GM23338 (cell line): ENCODE measurements at regions not wholly inside any gene's neighbourhood (a gene's known extent, or its start where the extent isn't known, plus 50 kb on each side); places are given as distances from the start of the nearest gene placed in this dataset.

ENCODE experiments used
- ATAC-seq: fragments of 200-7000 bp; cut with Tn5 transposase; 3 replicates; pipeline ENCODE4 v1.9.1; 2020
- DNase-seq: peaks from one replicate; pipeline ENCODE4 v3.0.0-alpha.2; 2015; ENCODE audit warnings: low spot score
- H2AFZ ChIP-seq: fragments of 200-600 bp; sonication (generic); 2 replicates; pipeline ENCODE4 v1.8.0; 2016; ENCODE audit warnings: antibody characterized with exemption, mild to moderate bottlenecking, moderate library complexity
- H3F3A ChIP-seq: fragments of 200-600 bp; sonication (generic); replicated peaks from 2 replicates; pipeline ENCODE4 v1.8.0; 2017; ENCODE audit warnings: antibody characterized with exemption, mixed run types, low read depth
- H3K27ac ChIP-seq: fragments of 200-600 bp; sonication (generic); 2 replicates; pipeline ENCODE4 v1.6.1; 2016; ENCODE audit warnings: low read depth
- H3K27me3 ChIP-seq: fragments of 200-600 bp; sonication (generic); 2 replicates; pipeline ENCODE4 v1.8.0; 2016; ENCODE audit warnings: mild to moderate bottlenecking, mixed run types, moderate library complexity; ENCODE audit not compliant: insufficient read depth
- H3K36me3 ChIP-seq: fragments of 200-600 bp; sonication (generic); 2 replicates; pipeline ENCODE4 v1.8.0; 2016; ENCODE audit warnings: mild to moderate bottlenecking; ENCODE audit not compliant: insufficient read depth
- H3K4me1 ChIP-seq: fragments of 200-600 bp; sonication (generic); 2 replicates; pipeline ENCODE4 v1.8.0; 2016; ENCODE audit warnings: mild to moderate bottlenecking, moderate library complexity; ENCODE audit not compliant: insufficient read depth
- H3K4me2 ChIP-seq: fragments of 200-600 bp; sonication (generic); 2 replicates; pipeline ENCODE4 v1.7.1; 2017; ENCODE audit warnings: mixed run types
- H3K4me3 ChIP-seq: fragments of 200-600 bp; sonication (generic); 2 replicates; pipeline ENCODE4 v1.6.1; 2016; ENCODE audit warnings: mixed run types
- H3K79me2 ChIP-seq: fragments of 200-600 bp; sonication (generic); replicated peaks from 2 replicates; pipeline ENCODE4 v1.8.0; 2017; ENCODE audit warnings: mild to moderate bottlenecking; ENCODE audit not compliant: insufficient read depth
- H3K9me2 ChIP-seq: fragments of 200-600 bp; sonication (generic); 2 replicates; pipeline ENCODE4 v1.8.0; 2017; ENCODE audit not compliant: insufficient read depth
- H4K20me1 ChIP-seq: fragments of 200-600 bp; sonication (generic); replicated peaks from 2 replicates; pipeline ENCODE4 v1.8.0; 2017; ENCODE audit warnings: mild to moderate bottlenecking; ENCODE audit not compliant: insufficient read depth
- H3K27ac Mint-ChIP-seq: 2 replicates; pipeline ENCODE4 v1.8.0; 2020; ENCODE audit warnings: inconsistent platforms, mild to moderate bottlenecking, moderate library complexity, mixed read lengths
- H3K27me3 Mint-ChIP-seq: 3 replicates; pipeline ENCODE4 v1.8.0; 2022; ENCODE audit warnings: low read depth, mild to moderate bottlenecking, moderate library complexity, mixed read lengths, inconsistent platforms; ENCODE audit not compliant: insufficient read depth, poor library complexity
- H3K36me3 Mint-ChIP-seq: 3 replicates; pipeline ENCODE4 v1.8.0; 2021; ENCODE audit warnings: low read depth, mild to moderate bottlenecking, inconsistent platforms, moderate library complexity, mixed read lengths
- H3K4me1 Mint-ChIP-seq: 3 replicates; pipeline ENCODE4 v1.8.0; 2020; ENCODE audit warnings: mild to moderate bottlenecking, inconsistent platforms, mixed read lengths
- H3K4me3 Mint-ChIP-seq: 3 replicates; pipeline ENCODE4 v1.8.0; 2021; ENCODE audit warnings: moderate library complexity, mild to moderate bottlenecking, inconsistent platforms, mixed read lengths
- H3K9me3 Mint-ChIP-seq: 3 replicates; pipeline ENCODE4 v1.8.0; 2020; ENCODE audit warnings: moderate library complexity, mild to moderate bottlenecking, inconsistent platforms, mixed read lengths
- CREB1 ChIP-seq: fragments of 250-450 bp; sonication (Bioruptor Pico); IDR thresholded peaks from 2 replicates; pipeline ENCODE4 v1.5.0; 2020; ENCODE audit warnings: low read depth, mild to moderate bottlenecking, moderate library complexity
- EZH2 ChIP-seq: fragments of 200-600 bp; sonication (generic); IDR thresholded peaks from one replicate; pipeline ENCODE4 v1.8.0; 2017; ENCODE audit warnings: antibody characterized with exemption, mild to moderate bottlenecking, low read depth; ENCODE audit not compliant: unreplicated experiment
- EZH2phosphoT487 ChIP-seq: fragments of 200-600 bp; sonication (generic); IDR thresholded peaks from one replicate; pipeline ENCODE4 v1.8.1; 2018; ENCODE audit warnings: antibody characterized with exemption; ENCODE audit not compliant: unreplicated experiment
- JUNB ChIP-seq: IDR thresholded peaks from one replicate; pipeline ENCODE4 v1.6.1; 2016; ENCODE audit warnings: antibody characterized with exemption; ENCODE audit not compliant: unreplicated experiment
- NANOG ChIP-seq: IDR thresholded peaks from 2 replicates; pipeline ENCODE4 v1.6.1; 2016; ENCODE audit warnings: antibody characterized with exemption, borderline replicate concordance
- POLR2AphosphoS5 ChIP-seq: IDR thresholded peaks from 2 replicates; pipeline ENCODE4 v1.6.1; 2016; ENCODE audit warnings: antibody characterized with exemption, low read depth
- STAT1 ChIP-seq: IDR thresholded peaks from one replicate; pipeline ENCODE4 v1.6.1; 2016; ENCODE audit warnings: antibody characterized with exemption; ENCODE audit not compliant: unreplicated experiment
- ZNF114 ChIP-seq: fragments of 250-450 bp; sonication (Bioruptor Pico); IDR thresholded peaks from 2 replicates; pipeline ENCODE4 v1.5.0; 2020; ENCODE audit warnings: mild to moderate bottlenecking, moderate library complexity
- ZNF331 ChIP-seq: fragments of 250-450 bp; sonication (Bioruptor Pico); IDR thresholded peaks from 2 replicates; pipeline ENCODE4 v1.5.0; 2020; ENCODE audit warnings: low read depth, mild to moderate bottlenecking, moderate library complexity
- TF ChIP-seq, protein P1 (sequence below): fragments of 250-450 bp; sonication (Bioruptor Pico); IDR thresholded peaks from 2 replicates; pipeline ENCODE4 v1.5.0; 2020; ENCODE audit warnings: mild to moderate bottlenecking, moderate library complexity

DNA sequence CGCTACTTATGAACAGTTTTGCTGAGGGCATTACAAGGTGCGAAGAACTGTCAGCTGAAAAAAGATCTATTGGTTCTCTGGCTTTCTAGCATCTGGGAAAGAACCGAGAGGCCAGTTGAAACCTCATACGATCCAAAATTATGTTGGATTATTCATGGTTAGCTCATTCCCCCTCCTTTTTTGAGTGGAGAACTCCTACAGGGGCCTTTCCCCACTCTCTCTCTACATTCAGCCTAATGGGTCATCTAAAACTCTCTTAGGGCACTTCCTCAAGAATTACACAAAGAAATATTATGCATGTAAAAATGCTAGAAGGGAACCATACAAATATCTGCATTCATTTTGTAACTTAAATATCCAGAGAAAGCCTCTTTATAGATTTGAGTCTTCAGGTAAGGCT, 358.2 kb downstream of the ADGRL2 start:
- Histone ChIP-seq H3K27ac (no peak overlapping the region), H3K27me3 (peaks cover 20% of the 10 kb centered on the region), H3K4me2 (no peak overlapping the region), H3K4me3 (no peak overlapping the region), H3K79me2 (no peaks in the 10 kb centered on the region), H3K4me1 (peaks cover 12% of the 10 kb centered on the region), H3K9me2 (no peaks in the 10 kb centered on the region), H2AFZ (no peak overlapping the region), H4K20me1 (no peaks in the 10 kb centered on the region; the same call in 1 of the 2 replicates), H3K36me3 (no peaks in the 10 kb centered on the region), H3F3A (no peaks in the 10 kb centered on the region)
- no peaks in the 10 kb centered on the region for H3K36me3 Mint-ChIP-seq
- H3K4me1 Mint-ChIP-seq, result peaks cover 8% of the 10 kb centered on the region; the same call in 2 of the 3 replicates
- H3K27me3 Mint-ChIP-seq, result peaks cover 9% of the 10 kb centered on the region
- no peak overlapping the region for H3K4me3 Mint-ChIP-seq
- TF ChIP-seq EZH2, result no peak
- no peak for TF ChIP-seq ZNF331 (CRISPR knock-in tag)
- TF ChIP-seq STAT1, result no peak
- TF ChIP-seq CREB1 (CRISPR knock-in tag), result no peak
- no peak for TF ChIP-seq EZH2phosphoT487
- TF ChIP-seq NANOG, result no peak
- no peak for TF ChIP-seq JUNB
- no peak for TF ChIP-seq POLR2AphosphoS5
- no peak overlapping the region for H3K27ac Mint-ChIP-seq
- H3K9me3 Mint-ChIP-seq, result no peaks in the 10 kb centered on the region
- ATAC-seq (no peak), DNase-seq (no peak)

DNA sequence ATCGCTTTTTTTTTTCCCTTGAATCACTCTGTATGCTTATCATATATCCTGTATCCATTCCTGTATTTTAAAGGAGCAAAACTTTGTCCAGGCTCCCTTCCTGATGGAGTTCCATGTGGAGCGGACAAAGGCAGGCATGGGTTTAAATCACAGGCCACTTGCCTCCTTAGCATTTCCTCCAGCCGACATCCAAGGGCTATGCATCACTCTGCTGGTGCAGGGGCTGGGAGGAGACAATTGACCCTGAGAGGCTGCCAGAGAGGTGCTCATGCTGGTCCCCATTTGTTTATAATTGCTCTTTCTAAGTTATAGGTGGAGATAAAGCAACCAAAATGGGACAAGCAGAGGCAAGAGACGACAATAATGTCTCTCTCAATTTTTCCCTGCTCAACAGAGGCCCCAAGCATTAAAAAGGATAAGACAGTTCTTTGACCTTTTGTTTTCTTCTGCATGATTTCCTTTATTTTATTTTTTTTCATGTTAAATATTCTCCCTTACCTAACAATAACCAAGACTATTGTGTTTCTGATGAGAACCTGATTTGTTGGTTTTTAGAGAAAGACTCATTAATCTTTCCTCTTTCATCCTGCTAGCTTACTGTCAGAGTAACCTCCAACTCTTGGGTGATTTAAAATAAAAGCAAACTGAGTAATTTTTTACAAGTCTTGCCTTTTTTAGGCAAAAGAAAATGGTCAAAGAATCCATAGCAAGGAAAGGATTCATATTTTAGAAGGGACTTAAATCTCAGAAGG, 353.7 kb downstream of the ADGRL2 start:
- Mint-ChIP-seq H3K4me3 (no peak overlapping the region), H3K9me3 (no peaks in the 10 kb centered on the region), H3K27me3 (peaks cover 9% of the 10 kb centered on the region), H3K36me3 (no peaks in the 10 kb centered on the region), H3K4me1 (peaks cover 13% of the 10 kb centered on the region; the same call in 2 of the 3 replicates), H3K27ac (no peak overlapping the region)
- H3K27ac ChIP-seq, result no peak overlapping the region
- no peaks in the 10 kb centered on the region for H3K9me2 ChIP-seq
- peak overlapping the region; percentile 13 for H3K4me2 ChIP-seq
- H4K20me1 ChIP-seq, result no peaks in the 10 kb centered on the region; the same call in 1 of the 2 replicates
- H3K79me2 ChIP-seq, result no peaks in the 10 kb centered on the region
- ATAC-seq (peak; percentile 88), DNase-seq (peak; percentile 42)
- no peaks in the 10 kb centered on the region for H3F3A ChIP-seq
- H2AFZ ChIP-seq, result no peak overlapping the region
- H3K36me3 ChIP-seq, result no peaks in the 10 kb centered on the region
- no peak overlapping the region for H3K4me3 ChIP-seq
- TF ChIP-seq ZNF114, result no peak
- no peak for TF ChIP-seq ZNF331 (CRISPR knock-in tag)
- no peak for TF ChIP-seq JUNB
- no peak for TF ChIP-seq CREB1 (CRISPR knock-in tag)
- TF ChIP-seq EZH2, result no peak
- TF ChIP-seq, protein P1, sequence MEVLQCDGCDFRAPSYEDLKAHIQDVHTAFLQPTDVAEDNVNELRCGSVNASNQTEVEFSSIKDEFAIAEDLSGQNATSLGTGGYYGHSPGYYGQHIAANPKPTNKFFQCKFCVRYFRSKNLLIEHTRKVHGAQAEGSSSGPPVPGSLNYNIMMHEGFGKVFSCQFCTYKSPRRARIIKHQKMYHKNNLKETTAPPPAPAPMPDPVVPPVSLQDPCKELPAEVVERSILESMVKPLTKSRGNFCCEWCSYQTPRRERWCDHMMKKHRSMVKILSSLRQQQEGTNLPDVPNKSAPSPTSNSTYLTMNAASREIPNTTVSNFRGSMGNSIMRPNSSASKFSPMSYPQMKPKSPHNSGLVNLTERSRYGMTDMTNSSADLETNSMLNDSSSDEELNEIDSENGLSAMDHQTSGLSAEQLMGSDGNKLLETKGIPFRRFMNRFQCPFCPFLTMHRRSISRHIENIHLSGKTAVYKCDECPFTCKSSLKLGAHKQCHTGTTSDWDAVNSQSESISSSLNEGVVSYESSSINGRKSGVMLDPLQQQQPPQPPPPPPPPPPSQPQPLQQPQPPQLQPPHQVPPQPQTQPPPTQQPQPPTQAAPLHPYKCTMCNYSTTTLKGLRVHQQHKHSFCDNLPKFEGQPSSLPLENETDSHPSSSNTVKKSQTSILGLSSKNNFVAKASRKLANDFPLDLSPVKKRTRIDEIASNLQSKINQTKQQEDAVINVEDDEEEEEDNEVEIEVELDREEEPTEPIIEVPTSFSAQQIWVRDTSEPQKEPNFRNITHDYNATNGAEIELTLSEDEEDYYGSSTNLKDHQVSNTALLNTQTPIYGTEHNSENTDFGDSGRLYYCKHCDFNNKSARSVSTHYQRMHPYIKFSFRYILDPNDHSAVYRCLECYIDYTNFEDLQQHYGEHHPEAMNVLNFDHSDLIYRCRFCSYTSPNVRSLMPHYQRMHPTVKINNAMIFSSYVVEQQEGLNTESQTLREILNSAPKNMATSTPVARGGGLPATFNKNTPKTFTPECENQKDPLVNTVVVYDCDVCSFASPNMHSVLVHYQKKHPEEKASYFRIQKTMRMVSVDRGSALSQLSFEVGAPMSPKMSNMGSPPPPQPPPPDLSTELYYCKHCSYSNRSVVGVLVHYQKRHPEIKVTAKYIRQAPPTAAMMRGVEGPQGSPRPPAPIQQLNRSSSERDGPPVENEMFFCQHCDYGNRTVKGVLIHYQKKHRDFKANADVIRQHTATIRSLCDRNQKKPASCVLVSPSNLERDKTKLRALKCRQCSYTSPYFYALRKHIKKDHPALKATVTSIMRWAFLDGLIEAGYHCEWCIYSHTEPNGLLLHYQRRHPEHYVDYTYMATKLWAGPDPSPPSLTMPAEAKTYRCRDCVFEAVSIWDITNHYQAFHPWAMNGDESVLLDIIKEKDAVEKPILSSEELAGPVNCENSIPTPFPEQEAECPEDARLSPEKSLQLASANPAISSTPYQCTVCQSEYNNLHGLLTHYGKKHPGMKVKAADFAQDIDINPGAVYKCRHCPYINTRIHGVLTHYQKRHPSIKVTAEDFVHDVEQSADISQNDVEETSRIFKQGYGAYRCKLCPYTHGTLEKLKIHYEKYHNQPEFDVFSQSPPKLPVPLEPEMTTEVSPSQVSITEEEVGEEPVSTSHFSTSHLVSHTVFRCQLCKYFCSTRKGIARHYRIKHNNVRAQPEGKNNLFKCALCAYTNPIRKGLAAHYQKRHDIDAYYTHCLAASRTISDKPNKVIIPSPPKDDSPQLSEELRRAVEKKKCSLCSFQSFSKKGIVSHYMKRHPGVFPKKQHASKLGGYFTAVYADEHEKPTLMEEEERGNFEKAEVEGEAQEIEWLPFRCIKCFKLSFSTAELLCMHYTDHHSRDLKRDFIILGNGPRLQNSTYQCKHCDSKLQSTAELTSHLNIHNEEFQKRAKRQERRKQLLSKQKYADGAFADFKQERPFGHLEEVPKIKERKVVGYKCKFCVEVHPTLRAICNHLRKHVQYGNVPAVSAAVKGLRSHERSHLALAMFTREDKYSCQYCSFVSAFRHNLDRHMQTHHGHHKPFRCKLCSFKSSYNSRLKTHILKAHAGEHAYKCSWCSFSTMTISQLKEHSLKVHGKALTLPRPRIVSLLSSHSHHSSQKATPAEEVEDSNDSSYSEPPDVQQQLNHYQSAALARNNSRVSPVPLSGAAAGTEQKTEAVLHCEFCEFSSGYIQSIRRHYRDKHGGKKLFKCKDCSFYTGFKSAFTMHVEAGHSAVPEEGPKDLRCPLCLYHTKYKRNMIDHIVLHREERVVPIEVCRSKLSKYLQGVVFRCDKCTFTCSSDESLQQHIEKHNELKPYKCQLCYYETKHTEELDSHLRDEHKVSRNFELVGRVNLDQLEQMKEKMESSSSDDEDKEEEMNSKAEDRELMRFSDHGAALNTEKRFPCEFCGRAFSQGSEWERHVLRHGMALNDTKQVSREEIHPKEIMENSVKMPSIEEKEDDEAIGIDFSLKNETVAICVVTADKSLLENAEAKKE (CRISPR knock-in tag), result no peak
- TF ChIP-seq NANOG, result peak; percentile 47; the same call in 1 of the 2 replicates
- H3K27me3 ChIP-seq, result peaks cover 26% of the 10 kb centered on the region
- H3K4me1 ChIP-seq, result peaks cover 18% of the 10 kb centered on the region
